ENCODE measurements at regions not wholly inside any gene's neighbourhood (a gene's known extent, or its start where the extent isn't known, plus 50 kb on each side); places are given as distances from the start of the nearest gene placed in this dataset.
"Not testable (repeated sequence)": the region's sequence is repeated elsewhere in the genome, so short reads cannot be mapped to it uniquely, and the experiment has no call there.

GRCh38 chr16:29203933-29204805 is 202.3 kb downstream of the NPIPB11 start:
- not testable (repeated sequence) for H3K9me3 ChIP-seq (ENCODE audit: control insufficient read depth in 1 of 2, low read length in 2 of 2)

GRCh38 chr16:29203046-29203932 is 203.2 kb downstream of the NPIPB11 start:
- not testable (repeated sequence) for H3K9ac ChIP-seq (ENCODE audit: low read depth in 1 of 2, low read length in 2 of 2); H3K4me1 ChIP-seq (ENCODE audit: control insufficient read depth in 1 of 2, insufficient read depth in 2 of 2, low read length in 2 of 2); H3K27ac ChIP-seq (ENCODE audit: low read depth, low read length); H3K27me3 ChIP-seq (ENCODE audit: control insufficient read depth in 1 of 2, insufficient read depth in 2 of 2, low read length in 2 of 2); H3K36me3 ChIP-seq (ENCODE audit: control insufficient read depth in 1 of 2, insufficient read depth in 2 of 2, low read length in 2 of 2); H3K4me3 ChIP-seq (ENCODE audit: low read depth in 1 of 2, low read length in 2 of 2); H3K9me3 ChIP-seq (ENCODE audit: control insufficient read depth in 1 of 2, low read length in 2 of 2)

More at GRCh38 chr16:29203933-29204805, 202.3 kb downstream of the NPIPB11 start:
- H3K27ac ChIP-seq (ENCODE audit: low read depth, low read length); H3K27me3 ChIP-seq (ENCODE audit: control insufficient read depth in 1 of 2, insufficient read depth in 2 of 2, low read length in 2 of 2); H3K36me3 ChIP-seq (ENCODE audit: control insufficient read depth in 1 of 2, insufficient read depth in 2 of 2, low read length in 2 of 2); H3K9ac ChIP-seq (ENCODE audit: low read depth in 1 of 2, low read length in 2 of 2); H3K4me1 ChIP-seq (ENCODE audit: control insufficient read depth in 1 of 2, insufficient read depth in 2 of 2, low read length in 2 of 2); H3K4me3 ChIP-seq (ENCODE audit: low read depth in 1 of 2, low read length in 2 of 2): not testable (repeated sequence)

- not testable (repeated sequence) for H3K27ac ChIP-seq (ENCODE audit: low read depth, low read length); H3K36me3 ChIP-seq (ENCODE audit: control insufficient read depth in 1 of 2, insufficient read depth in 2 of 2, low read length in 2 of 2); H3K27me3 ChIP-seq (ENCODE audit: control insufficient read depth in 1 of 2, insufficient read depth in 2 of 2, low read length in 2 of 2); H3K4me1 ChIP-seq (ENCODE audit: control insufficient read depth in 1 of 2, insufficient read depth in 2 of 2, low read length in 2 of 2); H3K4me3 ChIP-seq (ENCODE audit: low read depth in 1 of 2, low read length in 2 of 2); H3K9ac ChIP-seq (ENCODE audit: low read depth in 1 of 2, low read length in 2 of 2); H3K9me3 ChIP-seq (ENCODE audit: control insufficient read depth in 1 of 2, low read length in 2 of 2)
These were observed 203.9 kb downstream of the NPIPB11 start for GRCh38 chr16:29202642-29203041.

GRCh38 chr16:29202025-29202632 is 204.4 kb downstream of the NPIPB11 start:
- H3K9ac ChIP-seq (ENCODE audit: low read depth in 1 of 2, low read length in 2 of 2); H3K9me3 ChIP-seq (ENCODE audit: control insufficient read depth in 1 of 2, low read length in 2 of 2); H3K4me1 ChIP-seq (ENCODE audit: control insufficient read depth in 1 of 2, insufficient read depth in 2 of 2, low read length in 2 of 2); H3K27me3 ChIP-seq (ENCODE audit: control insufficient read depth in 1 of 2, insufficient read depth in 2 of 2, low read length in 2 of 2); H3K4me3 ChIP-seq (ENCODE audit: low read depth in 1 of 2, low read length in 2 of 2); H3K36me3 ChIP-seq (ENCODE audit: control insufficient read depth in 1 of 2, insufficient read depth in 2 of 2, low read length in 2 of 2); H3K27ac ChIP-seq (ENCODE audit: low read depth, low read length): not testable (repeated sequence)

- not testable (repeated sequence) for H3K9ac ChIP-seq (ENCODE audit: low read depth in 1 of 2, low read length in 2 of 2); H3K36me3 ChIP-seq (ENCODE audit: control insufficient read depth in 1 of 2, insufficient read depth in 2 of 2, low read length in 2 of 2); H3K27ac ChIP-seq (ENCODE audit: low read depth, low read length); H3K4me1 ChIP-seq (ENCODE audit: control insufficient read depth in 1 of 2, insufficient read depth in 2 of 2, low read length in 2 of 2); H3K27me3 ChIP-seq (ENCODE audit: control insufficient read depth in 1 of 2, insufficient read depth in 2 of 2, low read length in 2 of 2); H3K9me3 ChIP-seq (ENCODE audit: control insufficient read depth in 1 of 2, low read length in 2 of 2); H3K4me3 ChIP-seq (ENCODE audit: low read depth in 1 of 2, low read length in 2 of 2)
These were observed 205.1 kb downstream of the NPIPB11 start for GRCh38 chr16:29201296-29202024.

- not testable (repeated sequence) for H3K27me3 ChIP-seq (ENCODE audit: control insufficient read depth in 1 of 2, insufficient read depth in 2 of 2, low read length in 2 of 2); H3K36me3 ChIP-seq (ENCODE audit: control insufficient read depth in 1 of 2, insufficient read depth in 2 of 2, low read length in 2 of 2); H3K4me1 ChIP-seq (ENCODE audit: control insufficient read depth in 1 of 2, insufficient read depth in 2 of 2, low read length in 2 of 2); H3K4me3 ChIP-seq (ENCODE audit: low read depth in 1 of 2, low read length in 2 of 2); H3K27ac ChIP-seq (ENCODE audit: low read depth, low read length); H3K9ac ChIP-seq (ENCODE audit: low read depth in 1 of 2, low read length in 2 of 2); H3K9me3 ChIP-seq (ENCODE audit: control insufficient read depth in 1 of 2, low read length in 2 of 2)
These were observed 205.8 kb downstream of the NPIPB11 start for GRCh38 chr16:29200681-29201080.

GRCh38 chr16:29200135-29200601 is 206.3 kb downstream of the NPIPB11 start:
- not testable (repeated sequence) for H3K4me1 ChIP-seq (ENCODE audit: control insufficient read depth in 1 of 2, insufficient read depth in 2 of 2, low read length in 2 of 2); H3K27me3 ChIP-seq (ENCODE audit: control insufficient read depth in 1 of 2, insufficient read depth in 2 of 2, low read length in 2 of 2); H3K36me3 ChIP-seq (ENCODE audit: control insufficient read depth in 1 of 2, insufficient read depth in 2 of 2, low read length in 2 of 2); H3K27ac ChIP-seq (ENCODE audit: low read depth, low read length); H3K9ac ChIP-seq (ENCODE audit: low read depth in 1 of 2, low read length in 2 of 2); H3K9me3 ChIP-seq (ENCODE audit: control insufficient read depth in 1 of 2, low read length in 2 of 2); H3K4me3 ChIP-seq (ENCODE audit: low read depth in 1 of 2, low read length in 2 of 2)

- not testable (repeated sequence) for H3K4me3 ChIP-seq (ENCODE audit: low read depth in 1 of 2, low read length in 2 of 2); H3K27me3 ChIP-seq (ENCODE audit: control insufficient read depth in 1 of 2, insufficient read depth in 2 of 2, low read length in 2 of 2); H3K27ac ChIP-seq (ENCODE audit: low read depth, low read length); H3K36me3 ChIP-seq (ENCODE audit: control insufficient read depth in 1 of 2, insufficient read depth in 2 of 2, low read length in 2 of 2); H3K4me1 ChIP-seq (ENCODE audit: control insufficient read depth in 1 of 2, insufficient read depth in 2 of 2, low read length in 2 of 2); H3K9me3 ChIP-seq (ENCODE audit: control insufficient read depth in 1 of 2, low read length in 2 of 2); H3K9ac ChIP-seq (ENCODE audit: low read depth in 1 of 2, low read length in 2 of 2)
These were observed 206.9 kb downstream of the NPIPB11 start for GRCh38 chr16:29199626-29200025.

- H3K36me3 ChIP-seq (ENCODE audit: control insufficient read depth in 1 of 2, insufficient read depth in 2 of 2, low read length in 2 of 2) = no peaks in the 10 kb centered on the region
- no peaks in the 10 kb centered on the region for H3K9me3 ChIP-seq (ENCODE audit: control insufficient read depth in 1 of 2, low read length in 2 of 2)
- no peaks in the 10 kb centered on the region for H3K4me1 ChIP-seq (ENCODE audit: control insufficient read depth in 1 of 2, insufficient read depth in 2 of 2, low read length in 2 of 2)
- no peak overlapping the region for H3K4me3 ChIP-seq (ENCODE audit: low read depth in 1 of 2, low read length in 2 of 2)
- H3K27me3 ChIP-seq (ENCODE audit: control insufficient read depth in 1 of 2, insufficient read depth in 2 of 2, low read length in 2 of 2) = no peaks in the 10 kb centered on the region
- H3K9ac ChIP-seq (ENCODE audit: low read depth in 1 of 2, low read length in 2 of 2) = no peak overlapping the region
- H3K27ac ChIP-seq (ENCODE audit: low read depth, low read length) = no peak overlapping the region
These were observed 207.6 kb downstream of the NPIPB11 start for GRCh38 chr16:29198731-29199521.

Measured in duodenal mucosa (tissue), 2 donors.